DMS53 (cell line): ENCODE measurements at regions not wholly inside any gene's neighbourhood (a gene's known extent, or its start where the extent isn't known, plus 50 kb on each side); places are given as distances from the start of the nearest gene placed in this dataset.
"Not testable (repeated sequence)": the region's sequence is repeated elsewhere in the genome, so short reads cannot be mapped to it uniquely, and the experiment has no call there.

Source experiments
- DNase-seq: peaks from one replicate; lab custom pipeline; 2025; lab: John Stamatoyannopoulos, UW

- peak; percentile 68 for DNase-seq
These were observed 132.7 kb upstream of the RCN1 start for GRCh38 chr11:31958076-31958735.

GRCh38 chr11:31957674-31958073 is 133.2 kb upstream of the RCN1 start:
- DNase-seq, result no peak

DNA sequence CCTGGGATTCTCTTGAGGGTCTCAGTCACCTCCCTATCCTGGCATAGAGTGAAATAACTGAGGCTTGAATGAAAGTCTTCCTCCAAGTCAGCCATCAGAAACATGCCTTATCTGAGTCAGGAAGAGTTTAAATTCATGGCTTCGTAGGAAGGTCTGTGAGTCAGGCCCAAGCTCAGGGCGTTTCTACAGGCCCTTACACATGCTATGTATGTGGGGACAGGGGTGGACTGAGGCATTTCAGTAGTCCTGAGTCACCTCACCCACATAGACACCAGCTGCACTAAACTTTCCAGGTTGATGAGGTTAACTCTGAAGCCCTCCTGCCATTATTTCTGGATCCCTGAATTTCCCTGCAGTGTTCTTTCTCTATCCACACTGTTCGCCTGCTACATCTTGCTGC is 134.6 kb upstream of the RCN1 start:
- no peak for DNase-seq

DNA sequence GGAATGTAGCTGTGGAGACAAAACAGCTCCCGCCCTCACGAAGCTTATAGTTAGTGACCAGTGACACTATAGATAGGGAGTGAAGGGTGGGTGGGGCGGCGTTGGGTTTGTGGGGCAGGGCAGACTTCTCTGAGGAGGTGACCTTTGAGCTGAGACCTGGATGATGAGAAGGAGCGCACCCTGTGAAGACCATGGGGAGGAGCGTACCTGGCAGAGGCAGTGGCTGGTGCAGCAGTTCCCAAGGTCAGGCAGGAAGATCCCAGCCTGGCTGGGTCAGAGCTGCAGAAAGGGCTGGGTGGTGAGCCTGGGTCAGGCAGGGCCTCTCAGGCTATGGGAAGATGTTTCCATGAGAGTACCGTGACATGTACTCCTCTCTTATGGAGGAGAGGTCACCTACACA is 135.0 kb upstream of the RCN1 start:
- no peak for DNase-seq

GRCh38 chr11:31953803-31954327 is 137.0 kb upstream of the RCN1 start:
- DNase-seq, result no peak

- DNase-seq, result not testable (repeated sequence)
These were observed 138.6 kb upstream of the PAX6 start for GRCh38 chr11:31949733-31950200.

- no peak for DNase-seq
These were observed 135.9 kb upstream of the PAX6 start for GRCh38 chr11:31947051-31947450.

- DNase-seq, result no peak
These were observed 132.1 kb upstream of the PAX6 start for GRCh38 chr11:31943056-31943780.

DNA sequence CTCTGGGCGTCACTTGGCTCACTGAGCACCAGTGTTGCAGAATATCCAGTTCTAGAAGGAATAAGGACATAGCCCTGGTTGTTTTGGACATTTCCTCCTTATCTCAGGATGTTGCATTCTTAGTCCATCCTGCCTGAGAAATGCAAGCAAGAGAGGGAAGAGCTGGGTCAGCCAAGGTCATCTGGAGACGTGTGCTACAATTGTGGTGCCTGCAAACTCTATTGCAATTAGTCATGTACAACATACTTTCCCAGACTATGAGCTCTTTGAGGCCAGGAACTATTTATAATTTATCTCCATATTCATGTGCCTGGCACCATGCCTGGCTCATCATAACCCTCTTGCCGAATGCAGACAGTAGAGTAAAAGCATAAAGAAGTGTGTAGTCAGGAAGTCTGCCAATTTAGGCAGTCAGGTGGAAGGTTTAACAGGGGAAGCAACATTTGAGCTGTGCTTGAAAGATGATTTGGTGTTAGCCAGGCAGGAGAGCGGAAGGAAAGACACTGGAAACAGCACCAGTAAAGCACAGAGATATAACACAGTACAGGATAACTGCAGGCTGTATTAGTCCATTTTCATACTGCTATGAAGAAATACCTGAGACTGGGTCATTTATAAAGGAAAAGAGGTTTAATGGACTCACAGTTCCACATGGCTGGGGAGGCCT is 129.4 kb upstream of the PAX6 start:
- DNase-seq, result no peak

DNA sequence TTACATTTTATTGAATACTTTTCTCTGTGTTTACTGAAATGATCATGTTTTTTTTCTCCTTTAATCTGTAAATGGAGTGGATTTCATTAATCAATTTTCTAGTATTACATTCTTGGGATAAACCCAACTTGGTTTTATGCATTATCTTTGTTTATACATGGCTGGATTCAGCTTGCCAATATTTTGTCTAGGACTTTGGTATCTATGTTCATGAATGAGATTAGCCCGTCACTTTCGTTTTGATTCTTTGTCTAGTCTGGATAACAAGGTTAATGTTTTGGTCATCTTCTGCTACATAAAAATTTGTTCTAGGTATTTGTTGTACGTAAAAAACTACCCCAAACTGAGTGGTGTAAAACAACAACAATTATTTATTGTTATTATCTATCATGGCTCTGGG is 127.9 kb upstream of the PAX6 start:
- no peak for DNase-seq

DNA sequence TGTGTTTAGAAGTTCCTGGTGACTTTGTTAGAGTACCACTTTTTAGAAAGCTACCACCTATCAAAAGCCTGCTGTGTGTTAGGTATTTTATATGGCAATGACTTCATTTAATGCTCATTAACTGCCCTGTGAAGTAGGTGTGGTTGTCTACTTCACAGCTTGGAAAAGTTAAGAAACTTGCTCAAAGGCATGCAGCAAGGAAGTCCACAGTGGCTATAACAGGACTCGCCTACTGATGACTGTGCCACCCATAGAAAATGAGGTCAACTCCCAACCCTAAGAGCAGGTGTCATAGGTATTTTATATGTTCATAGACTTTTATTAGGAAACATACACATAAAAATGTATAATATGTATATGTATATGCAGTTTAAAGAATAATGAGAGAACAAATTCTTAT is 125.2 kb upstream of the PAX6 start:
- DNase-seq, result no peak

DNA sequence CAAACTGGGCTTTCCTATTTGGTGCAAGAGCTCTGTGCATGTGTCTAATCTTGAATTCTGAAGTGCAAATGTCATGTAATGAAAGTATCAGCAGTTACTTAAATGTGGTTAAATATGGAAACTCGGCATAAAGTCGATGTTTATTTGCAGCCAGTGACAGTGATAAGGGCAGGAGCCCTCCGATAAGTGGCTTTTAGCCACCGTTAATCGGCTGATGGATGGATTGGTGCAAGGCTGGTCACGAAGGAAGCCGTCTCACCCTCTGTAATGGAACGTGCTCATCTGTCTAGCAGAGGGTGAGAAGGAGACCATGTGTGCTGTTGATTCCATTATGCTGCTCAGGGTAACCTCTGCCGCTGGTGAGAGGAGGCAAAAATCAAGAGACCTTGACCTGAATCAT is 121.8 kb upstream of the PAX6 start:
- DNase-seq, result no peak

GRCh38 chr11:31927982-31928381 is 116.9 kb upstream of the PAX6 start:
- no peak for DNase-seq

DNA sequence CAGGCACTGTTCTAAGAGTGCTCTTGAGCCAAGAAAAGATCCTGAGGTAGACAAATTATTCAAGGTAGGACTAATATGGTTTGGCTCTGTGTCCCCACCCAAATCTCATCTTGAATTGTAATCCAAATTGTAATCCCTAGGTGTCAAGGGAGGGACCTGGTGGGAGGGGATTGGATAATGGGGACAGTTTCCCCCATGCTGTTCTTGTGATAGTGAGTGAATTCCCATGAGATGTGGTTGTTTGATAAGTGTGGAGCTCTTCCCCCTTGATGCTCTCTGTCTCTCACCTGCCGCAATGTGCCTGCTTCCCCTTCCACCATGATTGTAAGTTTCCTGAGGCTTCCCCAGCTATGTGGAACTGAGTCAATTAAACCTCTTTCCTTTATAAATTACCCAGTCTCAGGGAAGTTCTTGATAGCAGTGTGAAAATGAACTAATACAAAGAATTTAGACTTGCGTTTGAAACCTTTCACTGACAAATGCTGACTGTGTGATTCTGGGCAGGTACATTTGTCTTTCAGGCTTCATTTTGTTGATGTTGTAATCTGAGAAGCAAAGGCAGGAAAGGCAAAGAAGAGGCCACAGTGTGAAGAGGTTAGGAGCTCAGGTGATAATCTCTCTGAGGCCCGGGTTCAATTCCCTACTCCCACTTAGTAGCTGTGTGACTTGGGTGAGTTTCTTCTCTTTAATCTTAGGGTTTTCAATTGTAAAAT is 115.8 kb upstream of the PAX6 start:
- peak; percentile 9 for DNase-seq

DNA sequence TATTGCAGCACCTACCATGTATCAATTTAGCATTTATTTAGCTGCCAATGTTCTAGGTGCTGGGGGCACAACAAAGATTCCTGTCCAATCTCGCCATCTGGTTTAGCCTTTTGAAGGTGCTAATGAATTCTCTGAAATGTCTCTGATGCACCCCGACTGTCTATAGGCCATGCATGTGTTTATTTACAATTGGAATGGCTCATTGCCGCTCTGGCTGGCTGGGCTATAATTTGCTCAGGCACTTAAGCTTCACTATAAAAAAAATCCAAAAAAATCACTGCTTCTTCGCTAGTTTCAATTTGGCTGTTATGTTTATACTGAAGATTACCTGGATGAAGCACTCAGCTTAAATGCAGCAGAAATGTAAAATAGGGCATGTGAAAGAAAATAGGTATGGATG is 115.0 kb upstream of the PAX6 start:
- no peak for DNase-seq

GRCh38 chr11:31922450-31922849 is 111.3 kb upstream of the PAX6 start:
- DNase-seq, result no peak

DNA sequence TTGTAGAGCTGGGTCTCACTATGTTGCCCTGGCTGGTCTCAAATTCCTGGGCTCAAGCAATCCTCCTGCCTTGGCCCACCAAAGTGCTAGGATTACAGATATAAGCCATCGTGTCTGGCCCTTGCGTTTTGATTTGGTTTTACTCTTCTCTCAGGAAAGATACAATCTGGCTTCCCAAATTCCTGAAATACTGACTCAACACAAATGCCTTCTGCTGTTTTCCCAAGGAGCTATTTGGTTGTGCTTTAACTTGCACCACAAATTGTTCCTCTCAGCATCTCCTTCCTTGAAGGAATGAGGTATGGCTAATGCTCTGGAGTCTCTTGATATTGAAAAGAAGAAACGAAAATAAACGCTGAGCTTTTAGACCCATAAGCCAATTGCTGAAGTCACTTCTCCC is 110.0 kb upstream of the PAX6 start:
- DNase-seq, result no peak

- DNase-seq, result no peak
These were observed 108.1 kb upstream of the PAX6 start for GRCh38 chr11:31919175-31919574.

GRCh38 chr11:31915867-31916266 is 104.7 kb upstream of the PAX6 start:
- no peak for DNase-seq

DNA sequence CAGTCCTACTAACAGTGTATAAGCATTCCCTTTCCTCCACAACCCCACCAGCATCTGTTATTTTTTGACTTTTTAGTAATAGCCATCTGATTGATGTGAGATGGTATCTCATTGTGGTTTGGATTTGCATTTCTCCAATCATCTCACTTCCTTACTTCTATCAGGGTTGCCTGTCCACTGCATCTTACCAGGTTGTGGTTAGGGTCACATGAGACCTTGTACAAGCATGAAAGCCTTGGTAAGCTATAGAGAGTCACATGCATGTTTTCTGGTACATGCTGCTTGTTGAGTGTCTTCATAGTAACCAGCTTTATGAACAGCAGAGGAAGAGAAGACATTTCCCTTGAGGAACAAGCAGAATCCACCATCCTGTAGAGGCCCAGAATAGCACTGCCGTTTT is 102.9 kb upstream of the PAX6 start:
- DNase-seq, result no peak

DNA sequence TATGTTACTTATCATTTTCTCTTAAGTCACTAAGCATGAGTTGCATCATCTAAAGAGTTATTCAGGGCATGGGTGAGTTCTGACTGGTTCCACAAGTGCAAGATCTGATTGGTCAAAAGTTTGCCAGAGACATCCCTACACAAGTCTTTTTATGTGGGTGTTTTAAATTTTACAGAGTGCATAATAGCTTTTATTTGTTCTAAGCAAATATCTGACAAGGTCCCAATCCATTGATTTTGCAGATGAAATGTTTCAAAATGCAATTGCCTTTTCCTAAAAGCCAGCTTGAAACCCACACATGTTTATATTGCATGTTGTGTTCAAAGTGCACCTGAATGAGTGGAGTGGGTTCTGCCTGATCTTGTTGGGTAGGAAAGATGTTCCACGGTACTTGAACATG is 101.7 kb upstream of the PAX6 start:
- DNase-seq, result no peak

DNA sequence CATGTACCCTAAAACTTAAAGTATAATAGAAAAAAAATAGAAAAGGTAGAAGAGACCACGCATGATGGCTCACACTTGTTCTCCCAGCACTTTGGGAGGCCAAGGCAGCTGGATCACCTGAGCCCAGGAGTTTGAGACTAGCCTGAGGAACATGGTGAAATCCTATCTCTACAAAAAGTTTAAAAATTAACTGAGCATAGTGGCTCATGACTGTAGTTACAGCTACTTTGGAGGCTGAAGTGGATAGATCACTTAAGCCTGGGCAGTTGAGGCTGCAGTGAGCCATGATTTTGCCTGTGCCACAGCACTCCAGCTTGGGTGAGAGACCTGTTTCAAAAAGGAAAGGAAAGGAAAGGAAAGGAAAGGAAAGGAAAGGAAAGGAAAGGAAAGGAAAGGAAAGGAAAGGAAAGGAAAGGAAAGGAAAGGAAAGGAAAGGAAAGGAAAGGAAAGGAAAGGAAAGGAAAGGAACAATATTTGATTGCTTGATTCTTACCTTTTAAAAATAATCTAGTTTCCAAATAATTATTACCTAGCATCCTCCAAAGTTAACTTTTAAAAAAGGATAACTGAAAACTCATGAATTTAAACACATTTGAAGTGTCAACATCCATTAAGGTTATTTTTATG is 99.9 kb upstream of the PAX6 start:
- peak; percentile 12 for DNase-seq
